ACHN (cell line): ENCODE measurements at regions not wholly inside any gene's neighbourhood (a gene's known extent, or its start where the extent isn't known, plus 50 kb on each side); places are given as distances from the start of the nearest gene placed in this dataset.

Experiments
- DNase-seq: peaks from one replicate; pipeline ENCODE4 v3.0.0-alpha.2; 2015
- in situ Hi-C: cut with HindIII; loops from 2 replicates; pipeline ENCODE4 v1.10.0; 2017; ENCODE audit warnings: low sequenced_read_pairs, low pct_ligation_motif_present, low pct_unique_long_range_greater_than_20kb

DNA sequence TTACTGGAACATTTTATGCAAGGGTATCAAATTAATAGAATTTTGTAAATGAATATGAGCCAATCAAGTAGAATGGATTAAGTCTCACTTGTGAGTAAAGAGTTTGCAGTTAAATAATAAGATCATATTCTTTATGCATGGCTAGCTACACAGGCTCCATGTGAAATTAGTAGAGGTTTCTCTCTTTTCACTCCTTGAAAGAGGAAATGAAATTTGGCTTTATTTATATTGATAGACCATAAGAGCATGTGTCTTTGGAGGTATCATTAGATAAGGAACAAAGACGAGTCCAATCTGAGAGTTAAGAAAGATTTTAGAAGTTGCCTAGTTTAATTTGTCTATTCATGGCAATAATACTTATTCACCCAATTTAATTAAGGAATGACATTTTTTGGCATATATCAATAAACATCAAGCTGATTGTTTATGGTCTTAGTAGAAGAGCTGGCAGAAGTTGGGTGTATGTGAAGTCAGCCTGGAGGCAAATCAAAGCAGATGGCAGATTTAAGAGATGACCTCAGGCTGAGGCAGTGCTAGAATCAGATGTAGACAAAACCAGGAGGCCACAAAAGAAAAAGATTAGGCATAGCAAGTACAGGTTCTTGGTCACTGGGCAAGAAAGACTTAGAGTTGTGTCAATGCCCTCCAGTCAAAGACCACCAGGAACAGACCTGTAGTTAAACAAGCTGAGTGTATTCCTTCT, 406.5 kb upstream of the ARHGEF26 start:
- in situ Hi-C loops, result no loop called here
- DNase-seq, result no peak

DNA sequence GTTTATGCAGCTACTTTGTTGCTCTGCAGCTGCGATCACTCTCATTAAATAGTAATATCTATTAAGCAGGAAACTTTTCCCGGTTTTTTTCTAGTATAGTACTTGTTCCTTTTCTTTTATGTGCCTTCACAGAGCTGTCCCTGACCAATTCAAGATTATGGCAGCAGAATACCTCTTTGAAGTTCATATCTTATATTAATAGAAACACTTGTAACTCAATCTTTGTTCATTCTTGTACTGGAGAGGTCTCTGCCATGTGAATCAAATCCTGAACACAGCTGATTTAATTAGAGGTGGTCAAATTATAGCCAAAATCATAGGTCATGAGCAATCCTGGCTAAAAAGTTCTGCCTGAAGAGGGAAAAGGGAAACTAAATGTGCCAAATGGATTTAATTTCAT, 399.0 kb upstream of the ARHGEF26 start:
- DNase-seq, result no peak
- in situ Hi-C loops, result no loop called here

- DNase-seq, result no peak
- in situ Hi-C loops, result no loop called here
Observed at GRCh38 chr3:153731071-153731470, 390.1 kb upstream of the ARHGEF26 start.

DNA sequence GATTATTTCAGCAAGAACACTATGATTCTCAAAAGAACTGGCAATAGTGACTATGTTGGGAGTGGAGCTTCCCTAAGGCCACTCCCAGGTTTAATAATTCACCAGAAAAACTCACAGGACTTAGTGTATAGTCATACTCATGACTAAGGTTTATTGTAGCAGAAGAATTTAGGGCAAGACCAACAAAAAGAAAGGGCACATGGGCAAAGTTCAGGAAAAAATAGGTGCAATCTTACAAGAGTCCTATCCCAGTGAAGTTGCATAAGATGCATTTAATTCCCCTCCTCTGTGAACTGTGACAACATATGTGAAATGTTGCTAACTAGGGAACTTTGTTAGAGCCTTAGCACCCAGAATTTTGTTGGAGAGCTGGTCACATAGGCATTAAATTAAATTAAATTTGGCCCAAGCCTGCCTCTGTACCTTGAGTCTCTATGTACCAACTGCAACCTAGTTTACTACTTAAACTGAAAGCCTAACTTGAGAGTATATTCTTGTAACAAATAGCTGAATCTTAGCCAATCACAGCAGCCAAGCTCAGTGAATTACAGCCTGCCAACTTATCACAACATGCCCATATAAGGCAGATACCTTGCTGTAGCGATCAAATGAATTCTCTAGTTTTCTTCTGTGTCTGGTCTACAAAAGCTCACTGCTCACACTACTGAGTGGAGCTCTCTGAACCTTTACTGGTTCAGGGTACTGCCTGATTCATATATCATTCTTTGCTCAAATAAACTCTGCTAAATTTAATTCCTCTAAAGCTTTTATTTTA, 386.2 kb upstream of the ARHGEF26 start:
- DNase-seq, result peak; percentile 70
- in situ Hi-C loops, result no loop called here

DNA sequence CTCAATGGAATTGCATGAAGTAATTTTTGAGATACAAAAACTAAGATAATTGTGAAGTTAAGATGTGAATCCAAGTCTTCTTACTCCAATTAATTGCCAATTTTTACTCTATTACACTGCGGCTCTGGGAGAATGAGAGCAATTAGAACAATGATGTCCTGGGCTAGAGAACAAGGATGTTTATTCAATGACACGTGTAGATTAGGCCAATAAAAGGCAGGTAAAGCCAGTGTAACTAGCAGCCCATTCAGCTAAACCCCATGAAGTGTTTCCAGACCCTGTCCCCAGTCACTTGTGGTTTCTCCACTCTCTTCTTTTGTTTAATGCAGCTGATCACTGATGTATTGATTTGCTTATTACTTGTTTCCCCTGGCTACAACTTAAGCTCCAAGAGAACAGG, 381.1 kb upstream of the ARHGEF26 start:
- in situ Hi-C loops, result no loop called here
- DNase-seq, result no peak

- in situ Hi-C loops, result no loop called here
- no peak for DNase-seq
Observed at GRCh38 chr3:153744889-153745288, 376.3 kb upstream of the ARHGEF26 start.

DNA sequence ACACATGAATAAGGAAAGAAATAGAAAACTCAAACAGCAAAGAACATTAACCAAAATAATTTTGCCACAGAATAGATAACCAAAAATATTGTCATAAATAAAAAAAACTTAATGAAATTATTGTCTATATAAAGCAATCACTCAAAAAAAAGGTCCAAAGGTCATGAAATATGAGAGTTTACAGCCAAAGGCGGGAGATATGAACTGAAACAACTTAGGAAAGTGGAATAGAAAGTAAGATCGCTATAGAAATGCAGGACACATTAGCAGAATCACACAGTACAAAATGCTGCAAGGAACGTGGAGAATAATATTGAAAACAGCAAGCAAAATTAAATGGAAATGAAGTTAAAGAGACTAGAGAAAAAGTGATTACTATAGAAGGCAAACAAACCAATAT, 375.0 kb upstream of the ARHGEF26 start:
- DNase-seq, result no peak
- in situ Hi-C loops, result no loop called here

DNA sequence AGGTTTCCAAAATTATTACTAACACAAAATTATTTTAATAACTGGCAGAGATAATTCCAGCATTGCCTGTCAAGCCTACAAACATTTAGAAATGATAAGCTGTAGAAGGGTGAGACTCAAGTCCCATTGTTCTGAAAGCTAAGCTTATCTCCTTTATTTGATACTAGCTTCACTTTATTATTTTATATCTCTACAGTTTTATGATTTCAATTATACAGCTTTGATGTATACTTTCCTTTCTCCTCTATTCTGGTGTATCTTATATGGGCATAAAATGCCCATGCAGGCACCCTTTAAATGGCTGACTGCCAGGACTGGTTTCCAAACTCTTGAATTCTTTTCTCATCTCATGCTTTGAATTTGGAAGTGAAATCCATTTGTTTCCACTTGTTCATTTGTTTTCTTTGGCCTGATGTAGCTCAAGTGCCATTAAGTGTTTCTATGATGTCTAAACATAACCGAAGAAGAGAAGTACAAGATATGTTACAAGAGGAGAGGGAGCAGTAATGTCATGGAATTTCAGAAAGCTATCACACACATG, 372.1 kb upstream of the ARHGEF26 start:
- no peak for DNase-seq
- in situ Hi-C loops, result no loop called here

GRCh38 chr3:153752405-153753027, 368.7 kb upstream of the ARHGEF26 start:
- no peak for DNase-seq
- in situ Hi-C loops, result no loop called here

DNA sequence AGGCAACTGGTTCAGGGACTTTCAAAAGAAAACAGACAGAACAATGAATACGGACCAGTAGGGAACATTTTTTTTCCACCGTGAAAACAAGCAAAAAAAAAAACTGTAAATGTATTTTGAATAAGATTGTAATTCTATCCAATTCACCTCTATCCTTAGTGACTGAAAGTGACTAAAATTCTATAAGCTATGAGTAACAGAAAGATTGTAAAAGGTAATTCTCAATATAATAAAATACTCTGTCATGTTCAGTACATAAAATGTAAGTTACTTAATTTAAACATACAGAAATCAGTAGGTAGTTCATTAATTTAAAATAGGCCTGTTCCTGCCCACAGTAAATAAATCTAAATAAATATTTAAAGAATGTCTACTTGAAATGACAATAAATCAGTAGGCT, 368.2 kb upstream of the ARHGEF26 start:
- no peak for DNase-seq
- in situ Hi-C loops, result no loop called here

DNA sequence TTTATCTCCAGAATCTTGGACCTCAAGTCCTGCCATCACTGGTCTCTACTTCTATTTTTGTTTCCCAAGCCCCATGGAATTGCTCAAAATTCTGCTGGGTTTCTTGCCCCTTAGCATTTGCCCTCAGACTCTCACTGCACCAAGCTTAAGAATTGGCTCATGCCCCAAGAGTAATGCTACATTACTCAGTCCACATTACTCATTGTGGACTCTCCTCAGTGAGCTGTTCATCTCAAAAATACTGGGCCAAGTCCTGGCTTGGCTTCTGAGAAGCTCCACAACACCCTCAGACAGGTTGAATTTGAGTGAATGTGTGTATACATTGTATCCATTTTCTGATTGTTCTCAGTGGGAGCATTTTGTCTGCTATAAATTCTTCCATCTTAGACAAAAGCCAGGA, 364.4 kb upstream of the ARHGEF26 start:
- DNase-seq, result no peak
- in situ Hi-C loops, result no loop called here

GRCh38 chr3:153757839-153758238, 363.4 kb upstream of the ARHGEF26 start:
- in situ Hi-C loops, result no loop called here

DNA sequence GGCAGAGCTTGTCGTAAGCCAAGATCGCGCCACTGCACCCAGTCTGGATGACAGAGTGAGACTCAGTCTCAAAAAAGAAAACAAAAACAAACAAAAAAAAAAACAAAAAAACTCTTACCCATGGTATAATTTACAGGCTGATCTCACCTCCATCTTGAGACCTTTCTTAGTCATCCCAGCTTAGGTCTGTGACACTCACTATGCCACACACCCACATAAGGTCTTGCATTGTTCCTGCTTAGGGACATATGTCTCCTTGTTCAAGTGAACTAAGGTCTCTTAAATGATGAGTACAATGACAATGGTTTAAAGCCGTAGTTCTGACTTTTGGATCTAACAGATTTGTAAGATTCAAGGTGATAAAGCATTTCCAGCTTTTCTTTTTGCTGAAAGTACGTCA, 360.2 kb upstream of the ARHGEF26 start:
- in situ Hi-C loops, result no loop called here
- DNase-seq, result no peak

More at GRCh38 chr3:153757839-153758238, 363.4 kb upstream of the ARHGEF26 start:
- no peak for DNase-seq

DNA sequence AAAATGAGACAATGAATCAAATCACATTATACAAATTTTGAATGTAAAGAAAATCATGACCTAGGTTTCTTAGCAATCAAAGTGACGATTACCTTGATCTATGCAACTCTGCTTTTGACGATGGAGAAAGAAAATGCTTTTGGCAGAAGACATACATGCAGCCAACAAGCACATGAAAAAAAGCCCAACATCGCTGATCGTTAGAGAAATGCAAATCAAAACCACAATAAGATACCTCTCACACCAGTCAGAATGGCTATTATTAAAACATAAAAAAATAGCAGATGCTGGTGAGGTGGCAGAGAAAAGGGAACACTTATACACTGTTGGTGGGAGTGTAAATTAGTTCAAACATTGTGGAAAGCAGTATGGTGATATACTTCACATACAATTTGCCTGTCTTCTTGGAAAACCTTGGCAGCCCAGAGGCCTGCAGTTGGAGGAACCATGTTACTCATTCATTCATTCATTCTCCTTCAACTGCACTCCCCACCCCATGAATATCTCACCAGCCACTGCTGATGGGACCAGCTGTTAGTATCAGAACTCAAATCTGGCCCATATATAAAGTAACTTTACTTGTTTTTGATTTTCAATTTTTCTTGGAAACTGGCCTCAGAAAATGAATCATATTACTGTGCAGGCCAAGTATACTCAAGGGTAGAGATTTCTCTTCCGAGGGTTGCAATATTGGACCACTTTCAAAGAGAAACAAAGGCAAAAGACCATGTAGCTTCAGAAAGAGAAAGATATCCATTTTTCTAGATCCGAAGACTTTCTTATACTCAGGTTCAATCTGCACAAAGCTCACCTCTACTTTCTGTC, 358.6 kb upstream of the ARHGEF26 start:
- in situ Hi-C loops, result no loop called here
- no peak for DNase-seq

- DNase-seq, result no peak
- in situ Hi-C loops, result no loop called here
Observed at GRCh38 chr3:153767601-153768560, 353.3 kb upstream of the ARHGEF26 start.

DNA sequence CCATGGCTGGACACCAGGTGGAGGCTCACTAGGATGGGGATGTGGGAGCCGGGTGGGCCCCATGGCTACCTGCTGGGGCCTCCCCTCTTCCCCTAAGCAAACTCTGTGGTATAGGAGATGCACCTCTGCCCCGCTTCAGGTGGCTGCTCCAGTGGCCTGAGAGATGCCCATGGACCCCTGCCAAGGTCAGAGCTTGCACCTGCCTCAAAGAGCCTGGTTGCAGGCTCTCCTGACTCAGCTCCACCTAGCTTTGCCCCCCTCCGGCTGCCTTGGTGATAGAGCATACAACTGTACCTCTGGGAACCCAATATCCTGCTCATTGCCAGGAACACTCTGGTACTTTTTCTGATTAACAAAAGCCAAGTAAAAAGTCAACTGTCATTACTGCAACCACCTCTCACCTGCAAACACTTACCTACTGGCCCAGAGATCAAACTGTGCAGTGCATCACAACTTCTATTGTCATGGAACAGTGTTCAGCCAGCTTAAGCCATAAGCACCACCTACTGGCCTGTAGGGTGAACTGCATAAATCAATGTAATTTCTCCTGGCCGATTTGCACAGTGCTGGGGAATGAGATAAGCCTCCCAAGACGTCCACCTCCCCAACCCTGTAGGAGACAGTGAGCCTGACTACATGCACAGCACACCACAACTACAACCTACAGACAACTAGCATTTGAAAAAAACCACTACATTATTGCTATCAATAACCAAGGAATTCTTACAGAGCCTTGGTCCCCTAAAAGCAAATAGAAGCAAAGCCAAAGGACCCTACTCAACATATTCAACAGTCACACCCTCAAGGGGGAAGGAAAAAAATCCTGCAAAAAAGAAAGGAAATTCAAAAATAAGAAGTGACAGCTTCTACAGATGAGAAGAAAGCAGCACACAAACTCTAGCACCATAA, 352.4 kb upstream of the ARHGEF26 start:
- peak; percentile 44 for DNase-seq
- in situ Hi-C loops, result no loop called here

GRCh38 chr3:153783106-153783505, 338.1 kb upstream of the ARHGEF26 start:
- in situ Hi-C loops, result no loop called here
- no peak for DNase-seq
